ENCODE measurements at regions not wholly inside any gene's neighbourhood (a gene's known extent, or its start where the extent isn't known, plus 50 kb on each side); places are given as distances from the start of the nearest gene placed in this dataset.

DNA sequence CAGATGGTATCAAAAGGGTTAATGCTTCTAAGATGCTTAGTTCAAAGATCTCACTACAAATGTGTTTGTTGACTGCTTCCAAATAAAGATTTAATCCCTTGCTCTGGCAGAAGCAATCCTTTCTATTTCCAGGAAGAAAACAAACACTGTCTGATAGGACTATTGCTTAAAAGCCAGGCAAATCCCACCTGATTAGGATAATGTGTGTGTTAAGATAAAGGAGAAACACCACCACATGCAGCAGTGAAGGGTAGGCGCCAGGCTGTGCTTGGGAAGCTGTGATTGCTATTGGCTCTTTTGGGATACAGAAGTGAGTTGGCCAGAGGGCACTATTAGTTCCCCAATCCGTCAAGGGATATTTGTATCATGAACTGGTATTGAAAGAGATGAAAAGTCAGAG is 62.8 kb upstream of the LRCH1 start:
- TF ChIP-seq, protein P1, sequence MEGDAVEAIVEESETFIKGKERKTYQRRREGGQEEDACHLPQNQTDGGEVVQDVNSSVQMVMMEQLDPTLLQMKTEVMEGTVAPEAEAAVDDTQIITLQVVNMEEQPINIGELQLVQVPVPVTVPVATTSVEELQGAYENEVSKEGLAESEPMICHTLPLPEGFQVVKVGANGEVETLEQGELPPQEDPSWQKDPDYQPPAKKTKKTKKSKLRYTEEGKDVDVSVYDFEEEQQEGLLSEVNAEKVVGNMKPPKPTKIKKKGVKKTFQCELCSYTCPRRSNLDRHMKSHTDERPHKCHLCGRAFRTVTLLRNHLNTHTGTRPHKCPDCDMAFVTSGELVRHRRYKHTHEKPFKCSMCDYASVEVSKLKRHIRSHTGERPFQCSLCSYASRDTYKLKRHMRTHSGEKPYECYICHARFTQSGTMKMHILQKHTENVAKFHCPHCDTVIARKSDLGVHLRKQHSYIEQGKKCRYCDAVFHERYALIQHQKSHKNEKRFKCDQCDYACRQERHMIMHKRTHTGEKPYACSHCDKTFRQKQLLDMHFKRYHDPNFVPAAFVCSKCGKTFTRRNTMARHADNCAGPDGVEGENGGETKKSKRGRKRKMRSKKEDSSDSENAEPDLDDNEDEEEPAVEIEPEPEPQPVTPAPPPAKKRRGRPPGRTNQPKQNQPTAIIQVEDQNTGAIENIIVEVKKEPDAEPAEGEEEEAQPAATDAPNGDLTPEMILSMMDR (IDR thresholded peaks at IDR 0.05; ENCODE audit: insufficient read depth, low read length, severe bottlenecking) = no peak
- Histone ChIP-seq H3K36me3 (ENCODE audit: control insufficient read depth, insufficient read depth, low read length) (no peaks in the 10 kb centered on the region), H3K4me3 (ENCODE audit: low read depth, low read length) (no peak overlapping the region), H3K27me3 (ENCODE audit: control insufficient read depth, insufficient read depth, low read length) (no peaks in the 10 kb centered on the region)
- DNase-seq (ENCODE audit: low read depth) = no peak
- no peak for FAIRE-seq

- Histone ChIP-seq H3K36me3 (ENCODE audit: control insufficient read depth, insufficient read depth, low read length) (no peaks in the 10 kb centered on the region), H3K27me3 (ENCODE audit: control insufficient read depth, insufficient read depth, low read length) (no peaks in the 10 kb centered on the region), H3K4me3 (ENCODE audit: low read depth, low read length) (no peak overlapping the region)
- DNase-seq (ENCODE audit: low read depth) (peak; percentile 40), FAIRE-seq (peak; percentile 91)
- TF ChIP-seq, protein P1 (IDR thresholded peaks at IDR 0.05; ENCODE audit: insufficient read depth, low read length, severe bottlenecking) = no peak
Measured at GRCh38 chr13:46489586-46490023, 63.4 kb upstream of the LRCH1 start.

GRCh38 chr13:46487748-46488147 is 65.2 kb upstream of the LRCH1 start:
- TF ChIP-seq, protein P1 (IDR thresholded peaks at IDR 0.05; ENCODE audit: insufficient read depth, low read length, severe bottlenecking) = no peak
- Histone ChIP-seq H3K36me3 (ENCODE audit: control insufficient read depth, insufficient read depth, low read length) (no peaks in the 10 kb centered on the region), H3K27me3 (ENCODE audit: control insufficient read depth, insufficient read depth, low read length) (no peaks in the 10 kb centered on the region), H3K4me3 (ENCODE audit: low read depth, low read length) (no peak overlapping the region)
- DNase-seq (ENCODE audit: low read depth) (no peak), FAIRE-seq (no peak)

- no peak for DNase-seq (ENCODE audit: low read depth)
- TF ChIP-seq, protein P1 (IDR thresholded peaks at IDR 0.05; ENCODE audit: insufficient read depth, low read length, severe bottlenecking) = no peak
- Histone ChIP-seq H3K4me3 (ENCODE audit: low read depth, low read length) (no peak overlapping the region), H3K27me3 (ENCODE audit: control insufficient read depth, insufficient read depth, low read length) (no peaks in the 10 kb centered on the region), H3K36me3 (ENCODE audit: control insufficient read depth, insufficient read depth, low read length) (no peaks in the 10 kb centered on the region)
- no peak for FAIRE-seq
Measured at GRCh38 chr13:46486270-46486669, 66.7 kb upstream of the LRCH1 start.

DNA sequence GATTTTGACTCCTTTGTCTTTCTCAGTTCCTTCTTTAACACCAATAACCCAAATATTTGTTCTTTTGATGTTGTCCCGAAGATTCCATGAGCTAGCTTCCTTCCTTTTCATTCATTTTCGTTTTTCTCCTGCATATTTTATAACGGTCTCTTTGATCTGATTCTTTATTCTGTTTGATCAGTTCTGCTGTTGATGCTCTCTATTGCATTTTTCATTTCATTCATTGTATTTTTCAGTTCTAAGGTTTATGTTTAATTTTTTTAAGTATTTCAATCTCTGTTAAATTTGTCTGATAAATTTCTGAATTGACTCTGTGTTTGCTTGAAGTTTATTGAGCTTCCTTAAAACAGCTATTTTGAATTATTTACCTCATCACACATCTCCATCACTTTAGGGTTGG is 68.4 kb upstream of the LRCH1 start:
- Histone ChIP-seq H3K36me3 (ENCODE audit: control insufficient read depth, insufficient read depth, low read length) (no peaks in the 10 kb centered on the region), H3K27me3 (ENCODE audit: control insufficient read depth, insufficient read depth, low read length) (no peaks in the 10 kb centered on the region), H3K4me3 (ENCODE audit: low read depth, low read length) (no peak overlapping the region)
- DNase-seq (ENCODE audit: low read depth) = no peak
- TF ChIP-seq, protein P1 (IDR thresholded peaks at IDR 0.05; ENCODE audit: insufficient read depth, low read length, severe bottlenecking) = no peak
- FAIRE-seq = no peak

DNA sequence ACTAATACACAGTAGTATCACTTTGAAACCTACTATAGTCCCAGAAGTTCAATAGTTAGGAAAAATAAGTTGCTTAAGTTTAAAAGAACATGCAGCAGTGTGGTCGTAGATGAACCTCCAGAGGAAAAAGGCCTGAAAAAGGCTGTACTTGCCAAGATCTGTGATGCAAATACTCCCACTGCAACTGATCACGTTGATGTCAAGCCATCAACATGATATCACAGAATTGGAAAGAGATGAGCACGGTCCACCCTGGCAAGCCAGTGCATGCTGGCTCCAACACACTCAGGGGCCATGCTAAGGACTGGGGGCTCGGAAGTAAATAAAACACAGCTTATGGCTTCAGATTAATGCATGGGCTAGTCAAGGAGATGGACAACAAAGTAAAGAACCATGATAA is 71.8 kb upstream of the LRCH1 start:
- no peak for FAIRE-seq
- H3K4me3 ChIP-seq (ENCODE audit: low read depth, low read length) = no peak overlapping the region
- TF ChIP-seq, protein P1 (IDR thresholded peaks at IDR 0.05; ENCODE audit: insufficient read depth, low read length, severe bottlenecking) = no peak

More for the DNA sequence above, 71.8 kb upstream of the LRCH1 start:
- Histone ChIP-seq H3K27me3 (ENCODE audit: control insufficient read depth, insufficient read depth, low read length) (no peaks in the 10 kb centered on the region), H3K36me3 (ENCODE audit: control insufficient read depth, insufficient read depth, low read length) (no peaks in the 10 kb centered on the region)
- no peak for DNase-seq (ENCODE audit: low read depth)

All from bronchial epithelial cell (primary cell).